Astrocyte (in vitro differentiated cells and primary cell): ENCODE measurements at regions not wholly inside any gene's neighbourhood (a gene's known extent, or its start where the extent isn't known, plus 50 kb on each side); places are given as distances from the start of the nearest gene placed in this dataset.

Experiments
- CTCF ChIP-seq: IDR thresholded peaks from 2 replicates; pipeline ENCODE4 v1.5.1; 2011; ENCODE audit warnings: low read depth, mild to moderate bottlenecking, inconsistent platforms, low read length, moderate library complexity; ENCODE audit not compliant: insufficient read depth
- EZH2 ChIP-seq: IDR thresholded peaks from 2 replicates; pipeline ENCODE4 v1.6.1; 2012; ENCODE audit warnings: mild to moderate bottlenecking, low read length, inconsistent platforms; ENCODE audit not compliant: insufficient read depth

DNA sequence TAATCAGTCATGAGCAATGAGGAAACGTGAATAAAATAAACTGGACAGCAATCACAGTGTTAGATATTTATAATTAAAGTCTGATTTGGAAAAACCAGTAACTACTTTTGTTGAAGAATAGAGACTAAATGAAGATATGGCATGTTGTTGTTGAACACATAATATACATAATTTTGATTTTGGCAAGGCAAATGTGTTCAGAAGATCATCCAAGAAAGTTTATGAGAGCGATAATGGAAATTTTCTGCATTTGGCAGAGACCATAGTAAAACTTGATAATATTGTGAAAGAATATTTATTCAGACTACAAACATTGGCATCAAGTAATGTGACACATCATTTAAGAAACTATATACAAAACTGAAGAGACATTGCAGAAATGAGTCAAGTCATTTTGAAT, 620.7 kb downstream of the TMA16 start:
- TF ChIP-seq CTCF: no peak
- TF ChIP-seq EZH2: no peak
